Uterus (tissue), 3 donors: ENCODE measurements at regions not wholly inside any gene's neighbourhood (a gene's known extent, or its start where the extent isn't known, plus 50 kb on each side); places are given as distances from the start of the nearest gene placed in this dataset.
"Not testable (repeated sequence)": the region's sequence is repeated elsewhere in the genome, so short reads cannot be mapped to it uniquely, and the experiment has no call there.

Source experiments
- DNase-seq, 2 donors: peaks; one replicate each; pipeline ENCODE4 v3.0.0-alpha.2; 2019 to 2020
- H3K27ac ChIP-seq, 2 donors: fragments of 200-600 bp; sonication (generic); 1 replicate in 1 of 2; 2 replicates in 1 of 2; pipeline ENCODE4 v1.5.1; 2016 to 2018
- H3K27me3 ChIP-seq, 2 donors: fragments of 200-600 bp; sonication (generic); one replicate each; pipeline ENCODE4 v1.5.1; 2018 to 2019; ENCODE audit warnings: control low read depth in 1 of 2
- H3K36me3 ChIP-seq, 2 donors: fragments of 200-600 bp; sonication (generic); one replicate each; pipeline ENCODE4 v1.5.1; 2019; ENCODE audit warnings: control low read depth in 1 of 2
- H3K4me1 ChIP-seq, 2 donors: fragments of 200-600 bp; sonication (generic); one replicate each; pipeline ENCODE4 v1.5.1; 2018 to 2019; ENCODE audit warnings: control low read depth in 1 of 2
- H3K4me3 ChIP-seq, 2 donors: fragments of 200-600 bp; sonication (generic); 1 replicate in 1 of 2; 2 replicates in 1 of 2; pipeline ENCODE4 v1.5.1; 2018 to 2019; ENCODE audit warnings: mild to moderate bottlenecking in 1 of 2
- H3K9me3 ChIP-seq, 2 donors: fragments of 200-600 bp; sonication (generic); one replicate each; pipeline ENCODE4 v1.5.1; 2019; ENCODE audit warnings: control low read depth in 1 of 2
- CTCF ChIP-seq, 4 experiments: fragments of 200-600 bp in 2 of 4; fragments of 450-650 bp in 2 of 4; sonication (generic) in 2 of 4; IDR thresholded peaks; one replicate each; pipeline ENCODE4 v1.5.1; 2016 to 2019; ENCODE audit warnings: antibody characterized with exemption in 4 of 4, mild to moderate bottlenecking in 2 of 4, moderate library complexity in 1 of 4
- POLR2A ChIP-seq, 2 donors: fragments of 450-650 bp; IDR thresholded peaks; one replicate each; pipeline ENCODE4 v1.6.1; 2016; ENCODE audit warnings: antibody characterized with exemption in 2 of 2, mild to moderate bottlenecking in 1 of 2, moderate library complexity in 1 of 2
- intact Hi-C: fragments of 100-400 bp; cut with DNase I; formaldehyde crosslinking; loops from one replicate; pipeline ENCODE4 v1.15.1; 2023; ENCODE audit warnings: low total_unique reads
- donor health status: DM: yes; HTN: yes; CAD: no.

DNA sequence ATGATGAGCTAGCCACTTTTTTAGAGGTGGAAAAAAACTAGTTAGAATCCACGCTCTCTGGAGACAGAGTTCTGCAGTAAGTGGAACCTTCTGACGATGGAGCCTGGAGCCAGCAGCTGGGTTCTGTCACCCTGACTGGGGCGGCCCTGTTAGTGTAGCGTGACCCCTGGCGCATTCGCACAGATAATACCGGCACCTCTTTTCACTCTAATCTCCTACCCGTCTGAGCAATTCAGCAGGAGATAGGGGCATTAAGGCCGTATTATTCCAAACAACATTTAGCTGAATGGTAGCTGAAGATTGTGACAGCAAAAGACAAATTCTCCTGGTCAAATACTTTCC lies 292.6 kb downstream of the FBXO8 start:
- peak; percentile 31 to 66 for DNase-seq
- TF ChIP-seq CTCF (IDR thresholded peaks at IDR 0.05) (no peak), POLR2A (IDR thresholded peaks at IDR 0.05) (no peak)

DNA sequence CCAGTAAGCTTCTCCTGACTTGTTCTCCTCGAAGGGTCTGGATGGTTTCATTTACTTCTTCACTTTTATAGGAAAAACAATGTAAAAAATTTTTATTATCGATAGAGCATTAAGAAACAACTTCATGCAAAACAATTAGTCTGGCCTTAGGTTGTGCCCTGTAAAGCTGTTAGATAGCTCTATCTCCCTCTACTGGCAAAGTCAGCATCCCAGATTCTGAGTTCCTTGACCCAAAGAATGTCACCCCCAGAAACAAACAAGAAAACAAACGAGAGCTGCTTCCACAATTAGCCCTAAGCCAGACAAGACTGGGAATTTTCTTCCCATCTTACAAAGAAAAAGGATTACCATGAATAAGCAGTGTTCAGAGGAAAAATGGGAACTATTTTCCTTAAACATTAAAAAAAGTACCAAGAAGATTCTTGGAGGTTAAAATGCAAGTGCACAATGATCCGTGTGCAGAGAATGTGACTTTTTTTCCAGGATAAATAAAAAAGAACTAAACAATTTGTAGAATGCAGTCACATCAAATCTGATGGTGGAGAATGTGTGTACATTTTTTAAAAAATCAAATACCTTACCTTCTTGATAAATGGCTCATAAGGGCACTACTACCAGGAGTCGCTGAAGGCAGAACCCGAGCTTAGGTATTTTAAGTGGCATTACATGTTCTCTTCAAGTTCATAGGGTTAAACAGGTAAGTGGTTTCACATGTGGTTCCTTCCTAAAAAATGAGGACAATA lies 293.2 kb downstream of the FBXO8 start:
- peak in 1 of 2 donors; percentile 20 for DNase-seq
- H3K27me3 ChIP-seq, result no peaks in the 10 kb centered on the region
- no peaks in the 10 kb centered on the region for H3K36me3 ChIP-seq
- intact Hi-C loops, result no loop called here
- peak overlapping the region in 1 of 2 donors; percentile 34 for H3K27ac ChIP-seq
- H3K9me3 ChIP-seq, result no peaks in the 10 kb centered on the region
- no peak overlapping the region for H3K4me3 ChIP-seq
- H3K4me1 ChIP-seq, result peaks cover 0 to 6% of the 10 kb centered on the region in 2 donors
- TF ChIP-seq CTCF (IDR thresholded peaks at IDR 0.05) (peak; percentile 27 to 56 (median 41)), POLR2A (IDR thresholded peaks at IDR 0.05) (no peak)

More for the DNA sequence above, 292.6 kb downstream of the FBXO8 start:
- Histone ChIP-seq H3K36me3 (no peaks in the 10 kb centered on the region), H3K9me3 (no peaks in the 10 kb centered on the region), H3K4me3 (no peak overlapping the region), H3K27me3 (no peaks in the 10 kb centered on the region), H3K4me1 (peaks cover 0 to 6% of the 10 kb centered on the region in 2 donors), H3K27ac (peak overlapping the region in 1 of 2 donors; percentile 34)
- intact Hi-C loops, result no loop called here

- intact Hi-C loops, H3K4me3 ChIP-seq, H3K27me3 ChIP-seq, H3K27ac ChIP-seq, H3K36me3 ChIP-seq, DNase-seq, H3K9me3 ChIP-seq, H3K4me1 ChIP-seq: not testable (repeated sequence)
Measured at GRCh38 chr4:173963523-173963922, 319.9 kb downstream of the FBXO8 start.

- Histone ChIP-seq H3K9me3 (no peaks in the 10 kb centered on the region), H3K4me1 (no peaks in the 10 kb centered on the region), H3K27ac (no peak overlapping the region), H3K4me3 (no peak overlapping the region), H3K36me3 (no peaks in the 10 kb centered on the region), H3K27me3 (no peaks in the 10 kb centered on the region)
- DNase-seq, result no peak
- TF ChIP-seq POLR2A (IDR thresholded peaks at IDR 0.05) (no peak), CTCF (IDR thresholded peaks at IDR 0.05) (no peak)
- intact Hi-C loops, result no loop called here
Measured at GRCh38 chr4:173960398-173960797, 323.1 kb downstream of the FBXO8 start.

GRCh38 chr4:173958445-173958844 lies 325.0 kb downstream of the FBXO8 start:
- Histone ChIP-seq H3K27me3 (no peaks in the 10 kb centered on the region), H3K4me3 (no peak overlapping the region), H3K4me1 (no peaks in the 10 kb centered on the region), H3K27ac (no peak overlapping the region), H3K9me3 (no peaks in the 10 kb centered on the region), H3K36me3 (no peaks in the 10 kb centered on the region)
- intact Hi-C loops, result no loop called here
- TF ChIP-seq CTCF (IDR thresholded peaks at IDR 0.05), result no peak
- TF ChIP-seq POLR2A (IDR thresholded peaks at IDR 0.05), result no peak
- DNase-seq, result no peak
